ENCODE measurements at regions not wholly inside any gene's neighbourhood (a gene's known extent, or its start where the extent isn't known, plus 50 kb on each side); places are given as distances from the start of the nearest gene placed in this dataset.

DNA sequence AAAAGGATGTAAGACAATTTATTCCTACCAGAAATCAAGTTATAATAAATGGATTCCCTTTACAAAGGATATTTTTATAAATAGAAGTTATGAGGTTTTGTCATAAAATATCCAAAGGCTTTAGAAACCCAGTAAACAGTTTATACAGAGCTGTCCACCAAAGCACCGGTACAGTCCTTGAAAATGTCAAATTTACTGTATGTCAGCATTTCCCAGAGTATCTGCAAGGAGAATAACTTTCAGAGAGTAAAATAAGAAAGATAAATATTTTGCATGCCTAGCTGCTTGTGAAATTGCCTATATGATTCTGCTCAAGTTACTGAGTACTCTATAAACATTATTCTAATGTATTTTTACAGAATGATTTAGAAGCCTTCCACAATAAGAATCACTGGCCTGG is 923.3 kb upstream of the DDX18 start:
- Histone ChIP-seq H3K79me2 (replicated peaks; ENCODE audit: insufficient read depth) (no peaks in the 10 kb centered on the region), H3F3A (replicated peaks; ENCODE audit: low read depth) (no peaks in the 10 kb centered on the region), H3K27me3 (ENCODE audit: insufficient read depth) (no peaks in the 10 kb centered on the region), H2AFZ (no peak overlapping the region), H3K4me2 (no peak overlapping the region), H3K9me2 (ENCODE audit: insufficient read depth) (no peaks in the 10 kb centered on the region; the same call in 1 of the 2 replicates), H3K4me3 (no peak overlapping the region), H3K4me1 (ENCODE audit: insufficient read depth) (no peaks in the 10 kb centered on the region), H3K27ac (ENCODE audit: low read depth) (no peak overlapping the region), H3K36me3 (ENCODE audit: insufficient read depth) (no peaks in the 10 kb centered on the region), H4K20me1 (replicated peaks; ENCODE audit: insufficient read depth) (no peaks in the 10 kb centered on the region)
- Mint-ChIP-seq H3K27me3 (ENCODE audit: insufficient read depth, low read depth, poor library complexity) (no peaks in the 10 kb centered on the region), H3K9me3 (peaks cover 40% of the 10 kb centered on the region), H3K27ac (no peak overlapping the region), H3K4me3 (no peak overlapping the region), H3K36me3 (ENCODE audit: low read depth) (peaks cover 17% of the 10 kb centered on the region), H3K4me1 (no peaks in the 10 kb centered on the region)
- ATAC-seq = no peak
- TF ChIP-seq EZH2phosphoT487 (IDR thresholded peaks at IDR 0.05; ENCODE audit: unreplicated experiment) (no peak), CREB1 (CRISPR knock-in tag; IDR thresholded peaks at IDR 0.05; ENCODE audit: low read depth) (no peak), ZNF331 (CRISPR knock-in tag; IDR thresholded peaks at IDR 0.05; ENCODE audit: low read depth) (no peak), ZNF114 (CRISPR knock-in tag; IDR thresholded peaks at IDR 0.05) (no peak), EZH2 (IDR thresholded peaks at IDR 0.05; ENCODE audit: low read depth, unreplicated experiment) (no peak)
- TF ChIP-seq, protein P1, sequence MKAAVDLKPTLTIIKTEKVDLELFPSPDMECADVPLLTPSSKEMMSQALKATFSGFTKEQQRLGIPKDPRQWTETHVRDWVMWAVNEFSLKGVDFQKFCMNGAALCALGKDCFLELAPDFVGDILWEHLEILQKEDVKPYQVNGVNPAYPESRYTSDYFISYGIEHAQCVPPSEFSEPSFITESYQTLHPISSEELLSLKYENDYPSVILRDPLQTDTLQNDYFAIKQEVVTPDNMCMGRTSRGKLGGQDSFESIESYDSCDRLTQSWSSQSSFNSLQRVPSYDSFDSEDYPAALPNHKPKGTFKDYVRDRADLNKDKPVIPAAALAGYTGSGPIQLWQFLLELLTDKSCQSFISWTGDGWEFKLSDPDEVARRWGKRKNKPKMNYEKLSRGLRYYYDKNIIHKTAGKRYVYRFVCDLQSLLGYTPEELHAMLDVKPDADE (IDR thresholded peaks at IDR 0.05) = no peak
- TF ChIP-seq, protein P2, sequence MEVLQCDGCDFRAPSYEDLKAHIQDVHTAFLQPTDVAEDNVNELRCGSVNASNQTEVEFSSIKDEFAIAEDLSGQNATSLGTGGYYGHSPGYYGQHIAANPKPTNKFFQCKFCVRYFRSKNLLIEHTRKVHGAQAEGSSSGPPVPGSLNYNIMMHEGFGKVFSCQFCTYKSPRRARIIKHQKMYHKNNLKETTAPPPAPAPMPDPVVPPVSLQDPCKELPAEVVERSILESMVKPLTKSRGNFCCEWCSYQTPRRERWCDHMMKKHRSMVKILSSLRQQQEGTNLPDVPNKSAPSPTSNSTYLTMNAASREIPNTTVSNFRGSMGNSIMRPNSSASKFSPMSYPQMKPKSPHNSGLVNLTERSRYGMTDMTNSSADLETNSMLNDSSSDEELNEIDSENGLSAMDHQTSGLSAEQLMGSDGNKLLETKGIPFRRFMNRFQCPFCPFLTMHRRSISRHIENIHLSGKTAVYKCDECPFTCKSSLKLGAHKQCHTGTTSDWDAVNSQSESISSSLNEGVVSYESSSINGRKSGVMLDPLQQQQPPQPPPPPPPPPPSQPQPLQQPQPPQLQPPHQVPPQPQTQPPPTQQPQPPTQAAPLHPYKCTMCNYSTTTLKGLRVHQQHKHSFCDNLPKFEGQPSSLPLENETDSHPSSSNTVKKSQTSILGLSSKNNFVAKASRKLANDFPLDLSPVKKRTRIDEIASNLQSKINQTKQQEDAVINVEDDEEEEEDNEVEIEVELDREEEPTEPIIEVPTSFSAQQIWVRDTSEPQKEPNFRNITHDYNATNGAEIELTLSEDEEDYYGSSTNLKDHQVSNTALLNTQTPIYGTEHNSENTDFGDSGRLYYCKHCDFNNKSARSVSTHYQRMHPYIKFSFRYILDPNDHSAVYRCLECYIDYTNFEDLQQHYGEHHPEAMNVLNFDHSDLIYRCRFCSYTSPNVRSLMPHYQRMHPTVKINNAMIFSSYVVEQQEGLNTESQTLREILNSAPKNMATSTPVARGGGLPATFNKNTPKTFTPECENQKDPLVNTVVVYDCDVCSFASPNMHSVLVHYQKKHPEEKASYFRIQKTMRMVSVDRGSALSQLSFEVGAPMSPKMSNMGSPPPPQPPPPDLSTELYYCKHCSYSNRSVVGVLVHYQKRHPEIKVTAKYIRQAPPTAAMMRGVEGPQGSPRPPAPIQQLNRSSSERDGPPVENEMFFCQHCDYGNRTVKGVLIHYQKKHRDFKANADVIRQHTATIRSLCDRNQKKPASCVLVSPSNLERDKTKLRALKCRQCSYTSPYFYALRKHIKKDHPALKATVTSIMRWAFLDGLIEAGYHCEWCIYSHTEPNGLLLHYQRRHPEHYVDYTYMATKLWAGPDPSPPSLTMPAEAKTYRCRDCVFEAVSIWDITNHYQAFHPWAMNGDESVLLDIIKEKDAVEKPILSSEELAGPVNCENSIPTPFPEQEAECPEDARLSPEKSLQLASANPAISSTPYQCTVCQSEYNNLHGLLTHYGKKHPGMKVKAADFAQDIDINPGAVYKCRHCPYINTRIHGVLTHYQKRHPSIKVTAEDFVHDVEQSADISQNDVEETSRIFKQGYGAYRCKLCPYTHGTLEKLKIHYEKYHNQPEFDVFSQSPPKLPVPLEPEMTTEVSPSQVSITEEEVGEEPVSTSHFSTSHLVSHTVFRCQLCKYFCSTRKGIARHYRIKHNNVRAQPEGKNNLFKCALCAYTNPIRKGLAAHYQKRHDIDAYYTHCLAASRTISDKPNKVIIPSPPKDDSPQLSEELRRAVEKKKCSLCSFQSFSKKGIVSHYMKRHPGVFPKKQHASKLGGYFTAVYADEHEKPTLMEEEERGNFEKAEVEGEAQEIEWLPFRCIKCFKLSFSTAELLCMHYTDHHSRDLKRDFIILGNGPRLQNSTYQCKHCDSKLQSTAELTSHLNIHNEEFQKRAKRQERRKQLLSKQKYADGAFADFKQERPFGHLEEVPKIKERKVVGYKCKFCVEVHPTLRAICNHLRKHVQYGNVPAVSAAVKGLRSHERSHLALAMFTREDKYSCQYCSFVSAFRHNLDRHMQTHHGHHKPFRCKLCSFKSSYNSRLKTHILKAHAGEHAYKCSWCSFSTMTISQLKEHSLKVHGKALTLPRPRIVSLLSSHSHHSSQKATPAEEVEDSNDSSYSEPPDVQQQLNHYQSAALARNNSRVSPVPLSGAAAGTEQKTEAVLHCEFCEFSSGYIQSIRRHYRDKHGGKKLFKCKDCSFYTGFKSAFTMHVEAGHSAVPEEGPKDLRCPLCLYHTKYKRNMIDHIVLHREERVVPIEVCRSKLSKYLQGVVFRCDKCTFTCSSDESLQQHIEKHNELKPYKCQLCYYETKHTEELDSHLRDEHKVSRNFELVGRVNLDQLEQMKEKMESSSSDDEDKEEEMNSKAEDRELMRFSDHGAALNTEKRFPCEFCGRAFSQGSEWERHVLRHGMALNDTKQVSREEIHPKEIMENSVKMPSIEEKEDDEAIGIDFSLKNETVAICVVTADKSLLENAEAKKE (CRISPR knock-in tag; IDR thresholded peaks at IDR 0.05) = no peak
- DNase-seq (ENCODE audit: low spot score) = no peak
